ENCODE measurements at regions not wholly inside any gene's neighbourhood (a gene's known extent, or its start where the extent isn't known, plus 50 kb on each side); places are given as distances from the start of the nearest gene placed in this dataset.

DNA sequence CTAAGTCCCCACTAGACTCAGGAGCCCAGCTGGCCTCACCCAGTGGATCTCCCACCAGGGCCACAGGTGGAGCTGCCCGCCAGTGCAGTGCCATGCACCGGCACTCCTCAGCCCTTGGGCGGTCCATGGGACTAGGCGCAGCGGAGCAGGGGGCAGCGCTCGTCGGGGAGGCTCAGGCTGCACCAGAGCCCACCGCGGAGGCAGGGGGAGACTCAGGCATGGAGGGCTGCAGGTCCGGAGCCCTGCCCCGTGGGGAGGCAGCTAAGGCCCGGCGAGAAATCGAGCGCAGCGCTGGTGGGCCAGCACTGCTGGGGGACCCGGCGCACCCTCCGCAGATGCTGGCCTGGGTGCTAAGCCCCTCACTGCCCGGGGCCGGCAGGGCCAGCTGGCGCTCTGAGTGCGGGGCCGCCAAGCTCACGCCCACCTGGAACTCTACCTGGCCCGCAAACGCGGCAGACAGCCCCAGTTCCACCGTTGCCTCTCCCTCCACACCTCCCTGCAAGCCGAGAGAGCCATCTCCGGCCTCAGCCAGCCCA, 1275.2 kb upstream of the CNTN5 start:
- Histone ChIP-seq H3K27me3 (ENCODE audit: insufficient read depth, low read length) (no peaks in the 10 kb centered on the region), H2AFZ (ENCODE audit: low read length) (no peak overlapping the region), H3K4me2 (ENCODE audit: insufficient read depth, low read length) (no peak overlapping the region), H3K27ac (ENCODE audit: low read depth, low read length) (no peak overlapping the region), H4K20me1 (ENCODE audit: insufficient read depth, low read length) (no peaks in the 10 kb centered on the region), H3K79me2 (ENCODE audit: insufficient read depth, low read length) (no peaks in the 10 kb centered on the region), H3K36me3 (ENCODE audit: insufficient read depth, low read length) (no peaks in the 10 kb centered on the region), H3K9me3 (ENCODE audit: low read depth, low read length) (no peaks in the 10 kb centered on the region), H3K4me1 (ENCODE audit: insufficient read depth, low read length) (no peaks in the 10 kb centered on the region), H3K4me3 (ENCODE audit: insufficient read depth, low read length) (no peak overlapping the region)
- TF ChIP-seq, protein P1, sequence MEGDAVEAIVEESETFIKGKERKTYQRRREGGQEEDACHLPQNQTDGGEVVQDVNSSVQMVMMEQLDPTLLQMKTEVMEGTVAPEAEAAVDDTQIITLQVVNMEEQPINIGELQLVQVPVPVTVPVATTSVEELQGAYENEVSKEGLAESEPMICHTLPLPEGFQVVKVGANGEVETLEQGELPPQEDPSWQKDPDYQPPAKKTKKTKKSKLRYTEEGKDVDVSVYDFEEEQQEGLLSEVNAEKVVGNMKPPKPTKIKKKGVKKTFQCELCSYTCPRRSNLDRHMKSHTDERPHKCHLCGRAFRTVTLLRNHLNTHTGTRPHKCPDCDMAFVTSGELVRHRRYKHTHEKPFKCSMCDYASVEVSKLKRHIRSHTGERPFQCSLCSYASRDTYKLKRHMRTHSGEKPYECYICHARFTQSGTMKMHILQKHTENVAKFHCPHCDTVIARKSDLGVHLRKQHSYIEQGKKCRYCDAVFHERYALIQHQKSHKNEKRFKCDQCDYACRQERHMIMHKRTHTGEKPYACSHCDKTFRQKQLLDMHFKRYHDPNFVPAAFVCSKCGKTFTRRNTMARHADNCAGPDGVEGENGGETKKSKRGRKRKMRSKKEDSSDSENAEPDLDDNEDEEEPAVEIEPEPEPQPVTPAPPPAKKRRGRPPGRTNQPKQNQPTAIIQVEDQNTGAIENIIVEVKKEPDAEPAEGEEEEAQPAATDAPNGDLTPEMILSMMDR (IDR thresholded peaks at IDR 0.05; ENCODE audit: extremely low read depth, low read depth, low read length) = no peak
- DNase-seq (ENCODE audit: insufficient read length, low spot score, missing footprints) = no peak

DNA sequence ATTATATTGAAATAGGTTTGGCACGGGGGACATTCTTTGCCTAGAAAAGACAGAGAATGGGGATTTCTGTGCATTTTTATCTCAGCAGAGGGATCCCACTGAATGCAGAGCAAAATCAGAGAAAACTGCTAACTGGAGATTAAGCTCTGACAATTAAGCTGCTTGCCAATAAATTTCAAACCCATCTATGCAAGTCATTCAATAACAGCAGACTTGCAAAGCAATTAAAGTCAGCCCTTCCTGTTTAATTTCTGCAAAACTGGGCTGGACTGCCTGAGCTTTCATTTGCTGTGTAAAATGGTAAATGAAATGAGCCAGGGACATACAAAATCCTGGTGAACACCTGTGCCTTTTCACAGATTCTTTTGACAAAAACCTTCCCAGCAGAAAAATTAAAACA, 1273.9 kb upstream of the CNTN5 start:
- TF ChIP-seq, protein P1 (IDR thresholded peaks at IDR 0.05; ENCODE audit: extremely low read depth, low read depth, low read length) = no peak
- DNase-seq (ENCODE audit: insufficient read length, low spot score, missing footprints) = no peak
- Histone ChIP-seq H3K4me3 (ENCODE audit: insufficient read depth, low read length) (no peak overlapping the region), H3K4me2 (ENCODE audit: insufficient read depth, low read length) (no peak overlapping the region), H3K27me3 (ENCODE audit: insufficient read depth, low read length) (no peaks in the 10 kb centered on the region), H3K9me3 (ENCODE audit: low read depth, low read length) (no peaks in the 10 kb centered on the region), H3K4me1 (ENCODE audit: insufficient read depth, low read length) (no peaks in the 10 kb centered on the region), H3K79me2 (ENCODE audit: insufficient read depth, low read length) (no peaks in the 10 kb centered on the region), H3K27ac (ENCODE audit: low read depth, low read length) (no peak overlapping the region), H3K36me3 (ENCODE audit: insufficient read depth, low read length) (no peaks in the 10 kb centered on the region), H2AFZ (ENCODE audit: low read length) (no peak overlapping the region), H4K20me1 (ENCODE audit: insufficient read depth, low read length) (no peaks in the 10 kb centered on the region)

DNA sequence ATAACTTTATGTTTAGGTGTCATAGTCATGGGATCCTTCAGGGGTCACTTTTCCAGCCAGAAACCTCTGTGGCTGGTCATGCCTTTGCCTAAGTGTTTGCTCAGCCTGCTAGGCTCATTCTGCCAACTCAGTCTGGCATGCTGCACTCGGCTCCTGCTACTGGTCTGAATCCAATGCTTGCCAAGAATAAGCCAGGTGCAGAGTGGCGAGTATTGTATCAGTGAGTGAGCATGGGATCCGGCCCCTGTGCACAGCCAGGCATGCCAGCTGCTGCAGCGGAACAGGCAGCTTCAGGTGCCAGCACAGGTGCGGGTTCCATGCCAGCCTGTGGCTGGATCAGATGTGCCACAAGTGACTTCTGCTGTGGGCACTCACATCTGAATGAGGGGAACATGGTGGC, 1269.3 kb upstream of the CNTN5 start:
- H3K27me3 ChIP-seq (ENCODE audit: insufficient read depth, low read length) = no peaks in the 10 kb centered on the region
- no peak overlapping the region for H3K27ac ChIP-seq (ENCODE audit: low read depth, low read length)
- no peaks in the 10 kb centered on the region for H4K20me1 ChIP-seq (ENCODE audit: insufficient read depth, low read length)
- no peaks in the 10 kb centered on the region for H3K36me3 ChIP-seq (ENCODE audit: insufficient read depth, low read length)
- no peaks in the 10 kb centered on the region for H3K4me1 ChIP-seq (ENCODE audit: insufficient read depth, low read length)
- no peaks in the 10 kb centered on the region for H3K9me3 ChIP-seq (ENCODE audit: low read depth, low read length)
- no peak overlapping the region for H2AFZ ChIP-seq (ENCODE audit: low read length)
- no peak overlapping the region for H3K4me3 ChIP-seq (ENCODE audit: insufficient read depth, low read length)
- TF ChIP-seq, protein P1 (IDR thresholded peaks at IDR 0.05; ENCODE audit: extremely low read depth, low read depth, low read length) = no peak
- H3K4me2 ChIP-seq (ENCODE audit: insufficient read depth, low read length) = no peak overlapping the region
- DNase-seq (ENCODE audit: insufficient read length, low spot score, missing footprints) = no peak
- H3K79me2 ChIP-seq (ENCODE audit: insufficient read depth, low read length) = no peaks in the 10 kb centered on the region

DNA sequence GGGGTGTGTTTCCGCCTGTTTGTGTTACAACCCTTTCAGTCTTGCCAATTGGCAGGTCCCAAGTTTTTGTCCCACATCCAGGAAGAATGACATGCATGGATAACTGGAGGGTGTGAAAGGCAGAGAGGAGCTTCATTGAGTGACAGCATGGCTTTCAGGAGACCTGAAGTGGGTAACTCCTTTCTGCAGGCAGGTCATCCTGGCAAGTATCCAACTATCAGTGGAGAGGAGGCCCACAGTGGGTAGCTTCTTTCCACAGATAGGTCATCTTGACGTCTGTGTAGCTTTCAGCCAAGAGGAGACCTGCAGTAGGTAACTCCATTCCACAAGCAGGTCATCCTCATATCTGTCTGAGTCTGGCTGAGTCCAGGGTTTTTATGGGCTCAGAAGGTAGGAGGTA, 1268.8 kb upstream of the CNTN5 start:
- H3K4me3 ChIP-seq (ENCODE audit: insufficient read depth, low read length) = no peak overlapping the region
- H3K27ac ChIP-seq (ENCODE audit: low read depth, low read length) = no peak overlapping the region
- no peak overlapping the region for H3K4me2 ChIP-seq (ENCODE audit: insufficient read depth, low read length)
- no peaks in the 10 kb centered on the region for H4K20me1 ChIP-seq (ENCODE audit: insufficient read depth, low read length)
- no peak overlapping the region for H2AFZ ChIP-seq (ENCODE audit: low read length)
- TF ChIP-seq, protein P1 (IDR thresholded peaks at IDR 0.05; ENCODE audit: extremely low read depth, low read depth, low read length) = no peak
- DNase-seq (ENCODE audit: insufficient read length, low spot score, missing footprints) = no peak
- no peaks in the 10 kb centered on the region for H3K36me3 ChIP-seq (ENCODE audit: insufficient read depth, low read length)
- H3K9me3 ChIP-seq (ENCODE audit: low read depth, low read length) = no peaks in the 10 kb centered on the region
- H3K79me2 ChIP-seq (ENCODE audit: insufficient read depth, low read length) = no peaks in the 10 kb centered on the region
- H3K27me3 ChIP-seq (ENCODE audit: insufficient read depth, low read length) = no peaks in the 10 kb centered on the region
- H3K4me1 ChIP-seq (ENCODE audit: insufficient read depth, low read length) = no peaks in the 10 kb centered on the region

Measured in osteoblast (primary cell).